ENCODE measurements at regions not wholly inside any gene's neighbourhood (a gene's known extent, or its start where the extent isn't known, plus 50 kb on each side); places are given as distances from the start of the nearest gene placed in this dataset.

DNA sequence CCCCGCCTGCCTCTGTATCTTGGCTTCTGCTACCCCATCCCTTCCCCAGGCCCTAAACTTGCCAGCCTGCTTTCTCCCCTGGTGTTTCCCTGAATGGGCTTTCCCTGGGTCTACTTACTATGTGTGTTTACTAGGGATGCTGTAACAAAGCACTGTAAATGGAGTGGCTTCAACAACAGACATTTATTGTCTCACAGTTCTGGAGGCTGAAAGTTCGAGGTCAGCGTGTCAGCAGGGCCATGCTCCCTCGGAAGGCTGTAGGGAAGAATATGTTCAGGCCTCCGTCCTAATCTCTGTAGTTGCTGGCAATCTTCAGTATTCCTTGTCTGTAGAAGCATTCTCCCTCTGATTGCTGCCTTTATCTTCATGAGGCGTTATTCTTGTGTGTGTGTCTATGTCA lies 113.6 kb downstream of the DDX1 start:
- TF ChIP-seq, protein P1, sequence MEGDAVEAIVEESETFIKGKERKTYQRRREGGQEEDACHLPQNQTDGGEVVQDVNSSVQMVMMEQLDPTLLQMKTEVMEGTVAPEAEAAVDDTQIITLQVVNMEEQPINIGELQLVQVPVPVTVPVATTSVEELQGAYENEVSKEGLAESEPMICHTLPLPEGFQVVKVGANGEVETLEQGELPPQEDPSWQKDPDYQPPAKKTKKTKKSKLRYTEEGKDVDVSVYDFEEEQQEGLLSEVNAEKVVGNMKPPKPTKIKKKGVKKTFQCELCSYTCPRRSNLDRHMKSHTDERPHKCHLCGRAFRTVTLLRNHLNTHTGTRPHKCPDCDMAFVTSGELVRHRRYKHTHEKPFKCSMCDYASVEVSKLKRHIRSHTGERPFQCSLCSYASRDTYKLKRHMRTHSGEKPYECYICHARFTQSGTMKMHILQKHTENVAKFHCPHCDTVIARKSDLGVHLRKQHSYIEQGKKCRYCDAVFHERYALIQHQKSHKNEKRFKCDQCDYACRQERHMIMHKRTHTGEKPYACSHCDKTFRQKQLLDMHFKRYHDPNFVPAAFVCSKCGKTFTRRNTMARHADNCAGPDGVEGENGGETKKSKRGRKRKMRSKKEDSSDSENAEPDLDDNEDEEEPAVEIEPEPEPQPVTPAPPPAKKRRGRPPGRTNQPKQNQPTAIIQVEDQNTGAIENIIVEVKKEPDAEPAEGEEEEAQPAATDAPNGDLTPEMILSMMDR (IDR thresholded peaks at IDR 0.05), result no peak
- TF ChIP-seq NR2C2 (CRISPR knock-in tag; IDR thresholded peaks at IDR 0.05) (no peak), KAT7 (CRISPR knock-in tag; IDR thresholded peaks at IDR 0.05; ENCODE audit: borderline replicate concordance) (no peak), TP53 (CRISPR knock-in tag; IDR thresholded peaks at IDR 0.05) (no peak), IRF2 (CRISPR knock-in tag; IDR thresholded peaks at IDR 0.05; ENCODE audit: borderline replicate concordance, low read depth) (no peak), TEAD4 (CRISPR knock-in tag; IDR thresholded peaks at IDR 0.05) (no peak), ESRRA (CRISPR knock-in tag; IDR thresholded peaks at IDR 0.05; ENCODE audit: borderline replicate concordance) (no peak), MYBL2 (CRISPR knock-in tag; IDR thresholded peaks at IDR 0.05) (no peak), NR3C1 (CRISPR knock-in tag; conservative IDR thresholded peaks at IDR 0.05; ENCODE audit: low read depth) (no peak), SMAD3 (CRISPR knock-in tag; IDR thresholded peaks at IDR 0.05; ENCODE audit: borderline replicate concordance) (no peak), SP1 (CRISPR knock-in tag; conservative IDR thresholded peaks at IDR 0.05) (no peak)
- TF ChIP-seq, protein P2, sequence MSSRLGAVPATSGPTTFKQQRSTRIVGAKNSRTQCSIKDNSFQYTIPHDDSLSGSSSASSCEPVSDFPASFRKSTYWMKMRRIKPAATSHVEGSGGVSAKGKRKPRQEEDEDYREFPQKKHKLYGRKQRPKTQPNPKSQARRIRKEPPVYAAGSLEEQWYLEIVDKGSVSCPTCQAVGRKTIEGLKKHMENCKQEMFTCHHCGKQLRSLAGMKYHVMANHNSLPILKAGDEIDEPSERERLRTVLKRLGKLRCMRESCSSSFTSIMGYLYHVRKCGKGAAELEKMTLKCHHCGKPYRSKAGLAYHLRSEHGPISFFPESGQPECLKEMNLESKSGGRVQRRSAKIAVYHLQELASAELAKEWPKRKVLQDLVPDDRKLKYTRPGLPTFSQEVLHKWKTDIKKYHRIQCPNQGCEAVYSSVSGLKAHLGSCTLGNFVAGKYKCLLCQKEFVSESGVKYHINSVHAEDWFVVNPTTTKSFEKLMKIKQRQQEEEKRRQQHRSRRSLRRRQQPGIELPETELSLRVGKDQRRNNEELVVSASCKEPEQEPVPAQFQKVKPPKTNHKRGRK (CRISPR knock-in tag; IDR thresholded peaks at IDR 0.05; ENCODE audit: borderline replicate concordance), result no peak
- TF ChIP-seq, protein P3, sequence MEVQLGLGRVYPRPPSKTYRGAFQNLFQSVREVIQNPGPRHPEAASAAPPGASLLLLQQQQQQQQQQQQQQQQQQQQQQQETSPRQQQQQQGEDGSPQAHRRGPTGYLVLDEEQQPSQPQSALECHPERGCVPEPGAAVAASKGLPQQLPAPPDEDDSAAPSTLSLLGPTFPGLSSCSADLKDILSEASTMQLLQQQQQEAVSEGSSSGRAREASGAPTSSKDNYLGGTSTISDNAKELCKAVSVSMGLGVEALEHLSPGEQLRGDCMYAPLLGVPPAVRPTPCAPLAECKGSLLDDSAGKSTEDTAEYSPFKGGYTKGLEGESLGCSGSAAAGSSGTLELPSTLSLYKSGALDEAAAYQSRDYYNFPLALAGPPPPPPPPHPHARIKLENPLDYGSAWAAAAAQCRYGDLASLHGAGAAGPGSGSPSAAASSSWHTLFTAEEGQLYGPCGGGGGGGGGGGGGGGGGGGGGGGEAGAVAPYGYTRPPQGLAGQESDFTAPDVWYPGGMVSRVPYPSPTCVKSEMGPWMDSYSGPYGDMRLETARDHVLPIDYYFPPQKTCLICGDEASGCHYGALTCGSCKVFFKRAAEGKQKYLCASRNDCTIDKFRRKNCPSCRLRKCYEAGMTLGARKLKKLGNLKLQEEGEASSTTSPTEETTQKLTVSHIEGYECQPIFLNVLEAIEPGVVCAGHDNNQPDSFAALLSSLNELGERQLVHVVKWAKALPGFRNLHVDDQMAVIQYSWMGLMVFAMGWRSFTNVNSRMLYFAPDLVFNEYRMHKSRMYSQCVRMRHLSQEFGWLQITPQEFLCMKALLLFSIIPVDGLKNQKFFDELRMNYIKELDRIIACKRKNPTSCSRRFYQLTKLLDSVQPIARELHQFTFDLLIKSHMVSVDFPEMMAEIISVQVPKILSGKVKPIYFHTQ (CRISPR knock-in tag; IDR thresholded peaks at IDR 0.05), result no peak
